HEK293 (cell line): ENCODE measurements at regions not wholly inside any gene's neighbourhood (a gene's known extent, or its start where the extent isn't known, plus 50 kb on each side); places are given as distances from the start of the nearest gene placed in this dataset.

Experiments
- AEBP2 ChIP-seq: fragments of 450-650 bp; formaldehyde crosslinking; IDR thresholded peaks from 2 replicates; pipeline ENCODE4 v1.5.1; 2016; ENCODE audit warnings: missing biosample characterization, missing genetic modification characterization, borderline replicate concordance
- CTCF ChIP-seq: fragments of 450-650 bp; formaldehyde crosslinking; IDR thresholded peaks from 2 replicates; pipeline ENCODE4 v1.5.1; 2016; ENCODE audit warnings: missing biosample characterization, missing genetic modification characterization
- SP2 ChIP-seq: fragments of 450-650 bp; formaldehyde crosslinking; IDR thresholded peaks from 2 replicates; pipeline ENCODE4 v1.5.1; 2016; ENCODE audit warnings: missing biosample characterization, missing genetic modification characterization
- ZBTB11 ChIP-seq: fragments of 450-650 bp; formaldehyde crosslinking; conservative IDR thresholded peaks from 2 replicates; pipeline ENCODE4 v1.5.1; 2016; ENCODE audit warnings: low read depth, missing biosample characterization, missing genetic modification characterization

GRCh38 chr22:46031066-46031465 lies 54.1 kb upstream of the WNT7B start:
- TF ChIP-seq ZBTB11 (no peak), SP2 (tag by site-specific recombination) (no peak), AEBP2 (tag by site-specific recombination) (no peak), CTCF (tag by site-specific recombination) (no peak)
